Stimulated activated naive B cell treated with anti-CD40 and anti-IgM and Interleukin-4, amounts not matched to agents 10 μg/mL and 1 μg/mL and 100 μg/mL, for 72 hours (primary cell): ENCODE measurements at regions not wholly inside any gene's neighbourhood (a gene's known extent, or its start where the extent isn't known, plus 50 kb on each side); places are given as distances from the start of the nearest gene placed in this dataset.
"Not testable (repeated sequence)": the region's sequence is repeated elsewhere in the genome, so short reads cannot be mapped to it uniquely, and the experiment has no call there.

Experiments
- ATAC-seq, 2 donors: fragments of 150-1000 bp; cut with Tn5 transposase; replicated peaks; 2 replicates each; pipeline ENCODE4 v1.10.0; 2021; ENCODE audit warnings: moderate library complexity in 1 of 2
- DNase-seq: peaks from one replicate; pipeline ENCODE4 v3.0.0; 2021
- H3K27ac Mint-ChIP-seq: one replicate; pipeline ENCODE4 v1.8.0; 2022; ENCODE audit warnings: mild to moderate bottlenecking, mixed read lengths
- H3K27me3 Mint-ChIP-seq, 2 donors: one replicate each; pipeline ENCODE4 v1.8.0; 2022; ENCODE audit warnings: mixed read lengths in 2 of 2
- H3K36me3 Mint-ChIP-seq, 2 donors: one replicate each; pipeline ENCODE4 v1.8.0; 2022; ENCODE audit warnings: mixed read lengths in 2 of 2, mild to moderate bottlenecking in 1 of 2
- H3K4me1 Mint-ChIP-seq, 2 donors: one replicate each; pipeline ENCODE4 v1.8.0; 2022; ENCODE audit warnings: mixed read lengths in 2 of 2, mild to moderate bottlenecking in 1 of 2
- H3K4me3 Mint-ChIP-seq, 2 donors: one replicate each; pipeline ENCODE4 v1.8.0; 2022; ENCODE audit warnings: mild to moderate bottlenecking in 2 of 2, mixed read lengths in 2 of 2, moderate library complexity in 1 of 2
- H3K9me3 Mint-ChIP-seq, 2 donors: one replicate each; pipeline ENCODE4 v1.8.0; 2022; ENCODE audit warnings: mixed read lengths in 2 of 2, mild to moderate bottlenecking in 1 of 2

- H3K27ac Mint-ChIP-seq, H3K36me3 Mint-ChIP-seq, H3K4me1 Mint-ChIP-seq, H3K9me3 Mint-ChIP-seq, H3K4me3 Mint-ChIP-seq, ATAC-seq, DNase-seq: not testable (repeated sequence)
- peaks cover 73 to 74% of the 10 kb centered on the region in 2 donors for H3K27me3 Mint-ChIP-seq
Measured at GRCh38 chr1:22211459-22211858, 68.6 kb upstream of the WNT4 start.

GRCh38 chr1:22212400-22213233 lies 69.7 kb upstream of the WNT4 start:
- no peak for ATAC-seq
- Mint-ChIP-seq H3K9me3 (no peaks in the 10 kb centered on the region), H3K4me3 (no peak overlapping the region), H3K27me3 (peaks cover 62 to 63% of the 10 kb centered on the region in 2 donors), H3K36me3 (no peaks in the 10 kb centered on the region), H3K4me1 (no peaks in the 10 kb centered on the region), H3K27ac (no peak overlapping the region)
- no peak for DNase-seq

GRCh38 chr1:22216210-22216883 lies 73.5 kb upstream of the WNT4 start:
- H3K9me3 Mint-ChIP-seq, result no peaks in the 10 kb centered on the region
- H3K4me3 Mint-ChIP-seq, result no peak overlapping the region
- DNase-seq (no peak), ATAC-seq (no peak)
- peaks cover 44 to 45% of the 10 kb centered on the region in 2 donors for H3K27me3 Mint-ChIP-seq
- H3K4me1 Mint-ChIP-seq, result no peaks in the 10 kb centered on the region
- no peak overlapping the region for H3K27ac Mint-ChIP-seq
- no peaks in the 10 kb centered on the region for H3K36me3 Mint-ChIP-seq

GRCh38 chr1:22216966-22217365 lies 74.1 kb upstream of the WNT4 start:
- no peak for ATAC-seq
- Mint-ChIP-seq H3K4me3 (no peak overlapping the region), H3K27me3 (peaks cover 38 to 44% of the 10 kb centered on the region in 2 donors), H3K27ac (no peak overlapping the region), H3K4me1 (no peaks in the 10 kb centered on the region), H3K9me3 (no peaks in the 10 kb centered on the region), H3K36me3 (no peaks in the 10 kb centered on the region)
- DNase-seq, result no peak

- ATAC-seq, result no peak
- Mint-ChIP-seq H3K27ac (no peak overlapping the region), H3K36me3 (no peaks in the 10 kb centered on the region), H3K4me1 (no peaks in the 10 kb centered on the region), H3K4me3 (no peak overlapping the region), H3K9me3 (no peaks in the 10 kb centered on the region), H3K27me3 (peaks cover 33 to 37% of the 10 kb centered on the region in 2 donors)
- no peak for DNase-seq
Measured at GRCh38 chr1:22217811-22218460, 75.0 kb upstream of the WNT4 start.

GRCh38 chr1:22218618-22219250 lies 75.8 kb upstream of the WNT4 start:
- DNase-seq (no peak), ATAC-seq (no peak)
- Mint-ChIP-seq H3K4me1 (no peaks in the 10 kb centered on the region), H3K9me3 (no peaks in the 10 kb centered on the region), H3K36me3 (no peaks in the 10 kb centered on the region), H3K27ac (no peak overlapping the region), H3K4me3 (no peak overlapping the region), H3K27me3 (peaks cover 30 to 34% of the 10 kb centered on the region in 2 donors)

GRCh38 chr1:22221233-22221780 lies 78.4 kb upstream of the WNT4 start:
- H3K27ac Mint-ChIP-seq, result no peak overlapping the region
- H3K4me1 Mint-ChIP-seq, result no peaks in the 10 kb centered on the region
- H3K4me3 Mint-ChIP-seq, result no peak overlapping the region
- peaks cover 0 to 3% of the 10 kb centered on the region in 2 donors for H3K9me3 Mint-ChIP-seq
- DNase-seq, result no peak
- ATAC-seq, result no peak
- H3K36me3 Mint-ChIP-seq, result no peaks in the 10 kb centered on the region
- H3K27me3 Mint-ChIP-seq, result peaks cover 33 to 41% of the 10 kb centered on the region in 2 donors

GRCh38 chr1:22222723-22223122 lies 79.8 kb upstream of the WNT4 start:
- H3K4me3 Mint-ChIP-seq, result no peak overlapping the region

GRCh38 chr1:22223176-22223575 lies 80.3 kb upstream of the WNT4 start:
- Mint-ChIP-seq H3K36me3 (no peaks in the 10 kb centered on the region), H3K27me3 (peaks cover 33 to 40% of the 10 kb centered on the region in 2 donors), H3K27ac (no peak overlapping the region), H3K4me3 (no peak overlapping the region), H3K4me1 (no peaks in the 10 kb centered on the region), H3K9me3 (peaks cover 0 to 3% of the 10 kb centered on the region in 2 donors)
- ATAC-seq, result no peak
- no peak for DNase-seq

More at GRCh38 chr1:22222723-22223122, 79.8 kb upstream of the WNT4 start:
- Mint-ChIP-seq H3K27me3 (peaks cover 33 to 40% of the 10 kb centered on the region in 2 donors), H3K4me1 (no peaks in the 10 kb centered on the region), H3K27ac (no peak overlapping the region), H3K36me3 (no peaks in the 10 kb centered on the region), H3K9me3 (peaks cover 0 to 3% of the 10 kb centered on the region in 2 donors)
- no peak for DNase-seq
- no peak for ATAC-seq

GRCh38 chr1:22224091-22224490 lies 81.2 kb upstream of the WNT4 start:
- Mint-ChIP-seq H3K27me3 (peaks cover 26 to 33% of the 10 kb centered on the region in 2 donors), H3K4me1 (no peaks in the 10 kb centered on the region), H3K36me3 (no peaks in the 10 kb centered on the region), H3K9me3 (peaks cover 0 to 3% of the 10 kb centered on the region in 2 donors), H3K4me3 (no peak overlapping the region), H3K27ac (no peak overlapping the region)
- DNase-seq (no peak), ATAC-seq (no peak)

GRCh38 chr1:22224631-22225030 lies 81.7 kb upstream of the WNT4 start:
- DNase-seq (no peak), ATAC-seq (no peak)
- Mint-ChIP-seq H3K36me3 (no peaks in the 10 kb centered on the region), H3K4me1 (no peaks in the 10 kb centered on the region), H3K9me3 (peaks cover 0 to 3% of the 10 kb centered on the region in 2 donors), H3K27me3 (peaks cover 21 to 28% of the 10 kb centered on the region in 2 donors), H3K27ac (no peak overlapping the region), H3K4me3 (no peak overlapping the region)

- H3K4me1 Mint-ChIP-seq, result no peaks in the 10 kb centered on the region
- no peaks in the 10 kb centered on the region for H3K36me3 Mint-ChIP-seq
- no peak overlapping the region for H3K4me3 Mint-ChIP-seq
- peaks cover 0 to 3% of the 10 kb centered on the region in 2 donors for H3K9me3 Mint-ChIP-seq
- ATAC-seq (no peak), DNase-seq (no peak)
- H3K27ac Mint-ChIP-seq, result no peak overlapping the region
- peaks cover 27 to 40% of the 10 kb centered on the region in 2 donors for H3K27me3 Mint-ChIP-seq
Measured at GRCh38 chr1:22225858-22226589, 83.1 kb upstream of the WNT4 start.

- Mint-ChIP-seq H3K9me3 (peaks cover 0 to 6% of the 10 kb centered on the region in 2 donors), H3K27me3 (peaks cover 27 to 35% of the 10 kb centered on the region in 2 donors), H3K4me3 (no peak overlapping the region), H3K27ac (no peak overlapping the region), H3K36me3 (no peaks in the 10 kb centered on the region), H3K4me1 (no peaks in the 10 kb centered on the region)
- no peak for DNase-seq
- no peak for ATAC-seq
Measured at GRCh38 chr1:22228074-22228473, 85.2 kb upstream of the WNT4 start.
